Left ventricle myocardium superior (tissue), 1 donor: ENCODE measurements at regions not wholly inside any gene's neighbourhood (a gene's known extent, or its start where the extent isn't known, plus 50 kb on each side); places are given as distances from the start of the nearest gene placed in this dataset.

Source experiments
- ATAC-seq: fragments of 200-7000 bp; cut with Tn5 transposase; one replicate; pipeline ENCODE4 v1.9.1; 2020; ENCODE audit warnings: mild to moderate bottlenecking, moderate library complexity
- DNase-seq: peaks from one replicate; pipeline ENCODE4 v3.0.0-alpha.2; 2020
- intact Hi-C: fragments of 100-400 bp; cut with micrococcal nuclease; formaldehyde crosslinking; loops from one replicate; pipeline ENCODE4 v1.11.0; 2022
- donor health status: DM: no; HTN: yes; CAD: no; lungs with severe emphysema.

DNA sequence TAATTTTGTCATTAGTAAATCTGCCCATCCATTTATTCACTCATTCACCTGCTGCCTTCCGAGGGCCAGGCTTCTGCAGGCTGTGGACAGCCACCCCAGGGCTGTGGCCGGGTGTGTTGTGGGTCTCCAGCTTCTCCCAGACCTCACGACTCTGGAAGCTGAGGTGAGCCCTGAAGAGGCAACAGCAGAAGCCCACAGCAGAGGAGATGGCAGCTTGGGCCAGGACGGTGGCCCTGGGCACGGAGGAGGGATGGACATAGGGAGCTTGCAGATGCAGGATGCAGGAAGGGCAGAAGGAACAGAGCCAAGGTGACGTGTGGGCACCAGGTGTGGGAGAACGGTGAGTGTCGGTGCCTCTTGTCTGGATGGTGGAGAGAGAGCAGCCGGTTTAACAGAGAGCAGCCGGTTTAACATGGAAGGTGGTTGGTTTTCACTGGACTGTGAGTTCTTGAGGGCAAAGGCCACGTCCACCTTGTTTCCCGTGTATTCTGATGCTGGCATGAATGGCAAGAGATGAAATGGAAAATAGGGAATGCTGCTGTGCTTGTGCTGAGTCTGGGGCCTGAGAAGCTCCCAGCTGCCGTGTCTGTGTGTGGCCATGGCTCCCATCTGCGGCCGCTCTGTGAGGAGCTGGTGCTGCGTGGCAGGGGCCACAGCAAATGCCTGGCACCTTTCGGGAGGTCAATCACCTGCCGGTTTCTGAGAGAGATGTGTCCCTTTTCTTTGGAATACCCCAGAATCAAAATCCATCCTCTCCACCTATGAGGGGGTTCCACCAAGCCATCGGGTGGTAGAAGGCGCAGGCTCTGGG lies 669.9 kb downstream of the BRD1 start:
- DNase-seq (no peak), ATAC-seq (no peak)
- intact Hi-C loops = no loop called here

GRCh38 chr22:49156662-49157285 lies 670.9 kb downstream of the BRD1 start:
- no peak for DNase-seq
- intact Hi-C loops = no loop called here
- ATAC-seq = no peak

- DNase-seq = no peak
- intact Hi-C loops = no loop called here
- no peak for ATAC-seq
These were observed 671.7 kb downstream of the BRD1 start for GRCh38 chr22:49155770-49156580.

GRCh38 chr22:49155039-49155769 lies 672.5 kb downstream of the BRD1 start:
- intact Hi-C loops = no loop called here
- DNase-seq (no peak), ATAC-seq (no peak)

- DNase-seq = no peak
- ATAC-seq = no peak
- intact Hi-C loops = no loop called here
These were observed 673.2 kb downstream of the BRD1 start for GRCh38 chr22:49154433-49154832.

GRCh38 chr22:49153921-49154320 lies 673.8 kb downstream of the BRD1 start:
- intact Hi-C loops = no loop called here
- ATAC-seq (no peak), DNase-seq (no peak)

DNA sequence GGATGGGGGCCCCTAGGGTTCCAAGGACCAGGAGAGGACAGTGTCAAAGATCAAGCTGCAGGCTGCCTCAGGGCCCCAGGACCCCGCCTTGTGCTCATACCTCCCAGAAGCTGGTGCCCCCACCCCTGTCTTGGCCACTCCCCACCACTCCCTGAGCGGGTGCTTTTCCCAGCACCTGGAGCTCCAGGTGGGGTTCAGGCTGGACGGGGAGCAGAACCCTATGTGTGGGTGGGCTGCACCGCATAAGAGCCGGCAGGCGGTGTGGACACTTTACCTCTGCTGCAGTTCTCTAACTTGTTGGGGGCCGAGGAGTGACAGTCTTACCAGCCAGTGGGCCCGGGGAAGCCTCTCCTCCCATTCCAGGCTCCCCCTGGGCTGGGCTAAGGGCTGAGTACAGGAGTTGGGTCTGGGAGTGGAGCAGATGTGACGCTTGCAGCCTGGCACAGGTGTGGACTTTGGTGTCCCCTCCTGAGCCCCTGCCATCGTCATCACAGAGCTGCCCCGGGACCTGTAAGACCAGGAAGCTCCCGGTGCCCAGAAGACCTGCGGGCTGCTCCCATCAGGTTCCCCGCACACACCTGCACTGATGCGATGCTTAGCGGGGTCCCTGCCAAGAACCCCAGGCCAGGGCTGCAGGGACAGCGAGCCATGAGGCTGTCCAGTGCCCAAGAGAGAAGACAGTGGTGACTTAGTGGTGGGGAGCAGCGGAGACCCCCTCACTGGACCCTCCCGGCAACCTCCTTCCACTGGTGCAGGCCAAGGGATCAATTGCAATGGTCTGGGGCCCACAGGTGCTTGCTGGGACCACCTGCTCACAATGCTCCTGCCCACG lies 674.5 kb downstream of the BRD1 start:
- intact Hi-C loops = no loop called here
- ATAC-seq = no peak

DNA sequence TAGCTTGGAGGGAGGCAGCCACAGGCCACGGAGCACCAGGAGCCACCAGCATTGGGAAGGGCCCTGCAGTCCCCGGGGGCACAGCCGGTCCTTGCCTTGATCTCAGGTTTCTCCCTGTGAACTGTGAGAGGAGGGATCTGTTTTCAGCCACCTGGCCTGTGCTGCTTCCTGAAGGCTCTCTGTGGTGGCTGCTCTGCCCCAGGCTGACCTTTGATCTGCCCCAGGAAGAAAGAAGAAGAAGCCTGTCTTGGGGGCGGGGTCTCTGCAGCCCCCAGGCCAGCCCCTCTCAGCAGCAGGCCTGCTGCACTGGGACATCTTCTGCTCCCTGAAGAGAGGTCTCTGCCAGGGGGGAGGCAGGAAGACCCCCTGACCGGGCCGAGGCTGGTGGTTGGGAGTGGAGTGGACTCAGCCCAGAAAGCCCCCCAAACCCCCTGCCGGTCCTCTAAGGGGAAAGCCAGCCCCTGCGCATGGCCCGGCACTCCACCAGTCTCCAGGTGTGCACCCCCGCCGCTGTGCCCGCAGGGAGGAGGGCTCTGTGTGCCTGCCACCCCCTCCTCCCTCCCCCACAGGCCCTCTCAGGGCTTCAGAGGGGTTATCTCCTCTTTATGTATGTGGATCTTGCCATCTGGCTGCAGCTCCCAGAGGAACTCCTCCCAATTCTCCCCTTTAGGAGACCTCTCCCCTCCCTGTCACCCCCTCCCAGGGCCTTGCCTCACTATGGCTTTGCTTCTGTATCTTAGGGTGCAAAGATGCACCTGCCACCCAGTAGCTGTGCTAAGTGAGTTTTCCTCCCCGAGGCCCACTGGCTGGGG lies 675.3 kb downstream of the BRD1 start:
- intact Hi-C loops = no loop called here
- DNase-seq = no peak

More for the DNA sequence above, 674.5 kb downstream of the BRD1 start:
- no peak for DNase-seq

GRCh38 chr22:49151256-49152126 lies 676.2 kb downstream of the BRD1 start:
- intact Hi-C loops = no loop called here
- no peak for ATAC-seq
- DNase-seq = no peak

More for the DNA sequence above, 675.3 kb downstream of the BRD1 start:
- ATAC-seq = no peak

GRCh38 chr22:49150801-49151221 lies 676.9 kb downstream of the BRD1 start:
- DNase-seq = no peak
- intact Hi-C loops = no loop called here
- ATAC-seq = no peak

DNA sequence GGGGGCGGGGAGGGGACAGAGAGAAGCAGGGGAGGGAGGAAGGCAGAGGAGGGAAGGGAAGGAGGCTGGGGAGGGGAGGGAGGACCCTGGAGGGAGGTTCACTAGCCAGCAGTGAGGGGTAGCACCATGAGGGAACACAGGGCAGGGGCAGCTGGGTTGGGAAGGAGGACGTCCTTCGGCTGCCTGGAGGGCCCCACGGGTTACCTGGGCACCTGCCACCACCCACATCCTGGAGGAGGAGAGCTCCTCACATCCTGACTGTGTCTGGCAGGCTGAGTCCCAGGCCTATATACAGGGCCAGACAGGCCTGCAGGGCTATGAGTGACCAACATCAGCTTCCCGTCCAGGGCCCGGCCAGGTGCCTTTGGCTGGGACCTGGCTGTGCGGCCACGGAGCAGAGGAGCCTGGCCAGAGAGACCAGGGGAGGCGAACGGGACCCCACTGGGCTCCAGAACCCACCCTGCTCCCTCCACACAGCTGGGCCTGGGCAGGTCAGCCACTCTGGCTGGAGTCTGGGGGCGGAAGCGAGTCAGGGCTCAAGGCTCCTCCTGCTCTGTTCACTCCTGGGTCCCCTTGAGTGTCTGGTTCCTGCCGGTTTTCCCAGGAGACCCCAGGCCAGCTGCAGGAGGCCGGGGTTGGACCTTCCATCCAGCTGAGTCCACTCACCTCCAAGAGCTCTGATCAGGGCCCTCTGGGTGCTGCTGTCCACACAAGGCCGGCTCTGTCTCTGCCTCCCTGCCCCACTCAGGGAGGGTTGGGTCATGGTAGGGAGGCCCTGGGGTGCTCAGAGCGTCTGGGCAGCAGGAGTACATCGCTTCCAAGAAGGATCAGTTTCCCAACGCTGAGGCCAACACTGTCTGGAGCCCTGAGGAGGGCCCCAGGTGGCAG lies 677.7 kb downstream of the BRD1 start:
- no peak for DNase-seq
- no peak for ATAC-seq
- intact Hi-C loops = no loop called here

GRCh38 chr22:49148895-49149418 lies 678.7 kb downstream of the BRD1 start:
- intact Hi-C loops = no loop called here
- DNase-seq (no peak), ATAC-seq (no peak)

DNA sequence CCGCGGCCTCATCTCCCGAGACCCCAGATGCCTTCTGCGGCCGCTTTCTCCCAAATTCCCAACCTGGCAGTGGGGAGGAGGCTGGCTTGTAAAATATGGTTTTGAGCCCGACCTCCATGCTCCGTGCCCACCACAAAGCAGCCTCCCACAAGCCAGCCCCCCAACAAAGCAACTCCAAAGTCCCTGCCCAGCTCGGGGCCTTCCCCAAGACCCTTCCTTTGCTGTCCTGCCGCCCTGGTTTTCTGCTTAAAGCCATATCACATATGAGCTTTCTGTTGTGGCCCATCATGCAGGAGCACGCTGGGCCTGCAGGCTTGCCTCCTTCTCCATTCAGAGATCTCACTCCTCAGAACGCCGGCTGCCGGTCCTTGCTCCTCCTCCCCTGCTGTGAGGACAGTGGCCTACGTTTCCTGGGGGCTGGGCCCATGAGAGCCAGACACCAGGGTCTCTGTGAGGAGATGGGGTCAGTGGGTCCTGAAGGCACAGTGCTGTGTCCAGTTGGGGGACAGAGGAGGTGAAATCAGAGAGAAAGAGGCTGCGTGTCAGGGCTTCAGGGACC lies 680.0 kb downstream of the BRD1 start:
- intact Hi-C loops = no loop called here
- ATAC-seq (no peak), DNase-seq (no peak)

- no peak for ATAC-seq
- intact Hi-C loops = no loop called here
- no peak for DNase-seq
These were observed 680.5 kb downstream of the BRD1 start for GRCh38 chr22:49147171-49147570.

GRCh38 chr22:49146511-49146910 lies 681.2 kb downstream of the BRD1 start:
- no peak for ATAC-seq
- intact Hi-C loops = no loop called here

More at GRCh38 chr22:49146511-49146910, 681.2 kb downstream of the BRD1 start:
- no peak for DNase-seq
